Type B pancreatic cell (in vitro differentiated cells): ENCODE measurements at regions not wholly inside any gene's neighbourhood (a gene's known extent, or its start where the extent isn't known, plus 50 kb on each side); places are given as distances from the start of the nearest gene placed in this dataset.

Experiments used
- DNase-seq: peaks from one replicate; pipeline ENCODE4 v3.0.0; 2021; ENCODE audit warnings: mixed read lengths; ENCODE audit not compliant: unreplicated experiment; ENCODE audit errors: extremely low spot score
- H3K27ac Mint-ChIP-seq: 2 replicates; pipeline ENCODE4 v1.8.0; 2021; ENCODE audit warnings: mild to moderate bottlenecking, mixed read lengths
- H3K27me3 Mint-ChIP-seq: 2 replicates; pipeline ENCODE4 v1.8.0; 2021; ENCODE audit warnings: mixed read lengths
- H3K36me3 Mint-ChIP-seq: 2 replicates; pipeline ENCODE4 v1.8.0; 2021; ENCODE audit warnings: mixed read lengths
- H3K4me1 Mint-ChIP-seq: one replicate; pipeline ENCODE4 v1.8.0; 2021; ENCODE audit warnings: mixed read lengths; ENCODE audit not compliant: unreplicated experiment
- H3K4me3 Mint-ChIP-seq: 2 replicates; pipeline ENCODE4 v1.8.0; 2021; ENCODE audit warnings: mild to moderate bottlenecking, mixed read lengths
- H3K9me3 Mint-ChIP-seq: 2 replicates; pipeline ENCODE4 v1.8.0; 2021; ENCODE audit warnings: mixed read lengths
- CTCF ChIP-seq: fragments of 200-600 bp; sonication (generic); conservative IDR thresholded peaks from 2 replicates; pipeline ENCODE4 v1.5.0; 2021; ENCODE audit warnings: antibody characterized with exemption, mild to moderate bottlenecking

DNA sequence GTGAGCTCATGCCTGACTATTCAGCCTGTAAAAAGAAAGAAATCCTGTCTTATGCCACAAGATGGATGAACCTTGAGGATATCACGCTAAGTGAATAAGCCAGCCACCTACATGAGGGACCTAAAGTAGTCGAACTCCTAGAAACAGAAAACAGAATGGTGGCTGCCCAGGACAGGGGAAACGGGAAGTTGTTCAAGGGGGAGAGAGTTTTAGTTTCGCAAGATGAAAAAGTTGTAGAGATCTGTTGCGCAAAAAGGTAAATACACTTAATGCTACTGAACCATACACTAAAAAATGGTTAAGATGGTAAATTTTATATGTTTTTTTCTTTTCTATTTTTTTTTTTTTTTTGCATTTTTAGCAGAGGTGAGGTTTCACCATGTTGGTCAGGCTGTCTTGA lies 74.1 kb upstream of the RALY start:
- H3K4me1 Mint-ChIP-seq = peaks cover under 1% of the 10 kb centered on the region
- no peak overlapping the region for H3K4me3 Mint-ChIP-seq
- no peak for TF ChIP-seq CTCF
- peaks cover 3% of the 10 kb centered on the region for H3K27me3 Mint-ChIP-seq
- no peak overlapping the region for H3K27ac Mint-ChIP-seq
- H3K36me3 Mint-ChIP-seq = no peaks in the 10 kb centered on the region
- no peaks in the 10 kb centered on the region for H3K9me3 Mint-ChIP-seq
- no peak for DNase-seq

DNA sequence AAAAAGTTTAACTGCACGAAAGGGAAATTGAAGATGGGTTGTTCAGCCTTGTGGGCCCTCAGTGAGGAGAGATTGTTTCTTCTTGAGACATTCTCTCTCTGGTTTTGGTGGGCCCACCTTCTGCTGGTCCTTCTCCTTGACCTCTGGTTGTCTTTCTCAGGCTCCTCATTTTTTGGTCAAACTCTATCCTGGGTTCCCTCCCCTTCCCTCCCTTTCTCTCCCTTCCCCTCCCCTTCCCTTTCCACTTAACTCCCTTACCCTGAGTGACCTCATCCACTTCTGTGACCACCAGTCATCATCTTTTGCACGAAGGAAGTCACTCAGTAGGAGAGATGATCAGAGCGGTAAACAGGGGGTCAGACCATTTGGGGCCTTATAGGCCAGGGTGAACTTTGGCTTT lies 71.5 kb upstream of the RALY start:
- Mint-ChIP-seq H3K27ac (no peak overlapping the region), H3K27me3 (peaks cover 3% of the 10 kb centered on the region), H3K4me1 (no peaks in the 10 kb centered on the region), H3K4me3 (no peak overlapping the region), H3K9me3 (no peaks in the 10 kb centered on the region), H3K36me3 (no peaks in the 10 kb centered on the region)
- no peak for DNase-seq
- no peak for TF ChIP-seq CTCF

DNA sequence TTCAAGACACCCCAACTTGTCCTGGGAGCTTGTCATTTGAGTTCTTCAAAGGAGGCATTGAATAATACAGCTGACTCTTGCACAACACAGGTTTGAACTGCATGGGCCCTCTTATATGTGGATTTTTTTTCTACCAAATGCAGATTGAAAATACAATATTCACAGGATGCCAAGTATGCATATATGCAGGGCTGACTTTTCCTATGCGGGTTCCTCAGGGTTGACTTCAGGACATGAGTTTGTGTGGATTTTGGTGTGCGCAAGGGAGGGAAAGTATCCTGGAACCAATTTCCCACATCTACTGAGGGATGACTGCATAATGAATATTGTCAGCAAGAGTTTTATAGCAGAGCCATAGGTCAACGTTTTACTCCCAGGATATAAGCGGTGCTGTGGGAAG lies 70.0 kb upstream of the RALY start:
- H3K9me3 Mint-ChIP-seq = no peaks in the 10 kb centered on the region
- no peak for DNase-seq
- no peaks in the 10 kb centered on the region for H3K36me3 Mint-ChIP-seq
- no peaks in the 10 kb centered on the region for H3K4me1 Mint-ChIP-seq
- H3K27ac Mint-ChIP-seq = no peak overlapping the region
- H3K27me3 Mint-ChIP-seq = peaks cover 3% of the 10 kb centered on the region
- TF ChIP-seq CTCF = no peak
- no peak overlapping the region for H3K4me3 Mint-ChIP-seq

DNA sequence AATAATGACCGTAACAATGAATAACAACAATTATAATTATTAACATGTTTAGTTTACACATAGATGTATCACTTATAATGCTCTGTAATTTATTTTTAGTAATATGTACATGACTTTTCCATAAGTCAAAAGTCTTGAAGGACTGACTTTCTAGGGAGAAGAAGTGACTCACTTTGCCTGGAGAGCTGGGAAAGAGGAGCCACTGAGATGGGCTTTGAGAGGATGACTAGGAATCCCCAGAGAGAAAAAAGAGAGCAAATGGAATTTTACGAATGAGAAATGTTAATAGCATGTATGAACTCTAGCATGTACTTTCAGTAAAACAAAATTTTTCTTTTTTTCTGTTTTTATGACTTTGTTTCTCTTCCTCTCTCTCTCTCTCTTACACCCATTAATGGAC lies 67.8 kb upstream of the RALY start:
- TF ChIP-seq CTCF = no peak
- H3K4me3 Mint-ChIP-seq = no peak overlapping the region
- no peaks in the 10 kb centered on the region for H3K4me1 Mint-ChIP-seq
- no peak overlapping the region for H3K27ac Mint-ChIP-seq
- no peaks in the 10 kb centered on the region for H3K9me3 Mint-ChIP-seq
- H3K36me3 Mint-ChIP-seq = no peaks in the 10 kb centered on the region
- DNase-seq = no peak
- H3K27me3 Mint-ChIP-seq = peaks cover 2% of the 10 kb centered on the region

DNA sequence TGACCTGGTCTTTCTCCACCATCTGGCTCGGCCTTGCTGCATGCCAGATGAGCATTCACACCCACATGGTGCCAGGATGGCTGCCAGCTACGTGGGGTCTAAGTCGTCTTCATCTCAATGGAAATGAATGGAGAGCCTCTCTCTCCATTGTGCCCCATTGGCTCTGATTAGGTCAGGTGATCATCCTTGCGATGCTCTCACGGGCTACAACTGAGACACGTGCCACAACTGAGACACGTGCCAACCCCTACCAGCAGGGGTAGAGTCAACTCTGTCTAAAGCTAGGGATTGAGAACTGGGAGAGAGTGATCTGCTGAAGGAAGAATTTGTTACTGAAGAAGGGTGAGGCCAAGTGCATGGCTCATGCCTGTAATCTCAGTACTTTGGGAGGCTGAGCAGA lies 67.3 kb upstream of the RALY start:
- Mint-ChIP-seq H3K27me3 (peaks cover 2% of the 10 kb centered on the region), H3K36me3 (no peaks in the 10 kb centered on the region), H3K9me3 (no peaks in the 10 kb centered on the region), H3K4me1 (no peaks in the 10 kb centered on the region), H3K4me3 (no peak overlapping the region), H3K27ac (no peak overlapping the region)
- TF ChIP-seq CTCF = no peak
- DNase-seq = no peak

DNA sequence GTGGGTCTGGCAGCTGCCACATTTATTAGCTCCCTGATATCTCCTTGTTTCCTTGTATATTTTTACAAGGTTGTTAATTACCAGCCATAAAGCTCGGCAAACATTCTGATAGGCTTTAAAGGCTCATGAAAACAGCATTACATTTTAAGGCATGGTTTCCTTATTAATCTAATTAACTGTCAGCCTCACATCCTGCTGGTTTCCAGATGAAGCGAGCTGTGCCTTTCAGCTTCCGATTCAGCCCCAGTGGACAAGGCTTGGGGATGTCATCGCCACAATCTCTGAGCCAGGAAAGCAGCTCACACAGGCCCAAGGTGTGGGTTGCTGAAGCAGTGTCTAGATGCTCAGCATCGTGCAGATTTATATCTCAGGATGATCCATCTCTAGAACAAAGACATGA lies 66.0 kb upstream of the RALY start:
- Mint-ChIP-seq H3K4me3 (no peak overlapping the region), H3K36me3 (no peaks in the 10 kb centered on the region), H3K9me3 (no peaks in the 10 kb centered on the region), H3K27me3 (peaks cover 2% of the 10 kb centered on the region), H3K27ac (no peak overlapping the region), H3K4me1 (no peaks in the 10 kb centered on the region)
- DNase-seq = no peak
- TF ChIP-seq CTCF = no peak
